ENCODE measurements at regions not wholly inside any gene's neighbourhood (a gene's known extent, or its start where the extent isn't known, plus 50 kb on each side); places are given as distances from the start of the nearest gene placed in this dataset.

- no peaks in the 10 kb centered on the region for H3K27me3 ChIP-seq
- no peaks in the 10 kb centered on the region for H3K36me3 ChIP-seq
- H3K4me1 ChIP-seq = no peaks in the 10 kb centered on the region
- H3K9me3 ChIP-seq = no peaks in the 10 kb centered on the region
- no peak for DNase-seq
- intact Hi-C loops (cut with DNase I) = no loop called here
- no peak overlapping the region for H3K4me3 ChIP-seq
- TF ChIP-seq POLR2A (IDR thresholded peaks at IDR 0.05) (no peak), CTCF (IDR thresholded peaks at IDR 0.05) (no peak)
- no peak overlapping the region for H3K27ac ChIP-seq
Observed at GRCh38 chr21:18191139-18191538, 53.5 kb upstream of the CHODL start.

- no peak overlapping the region for H3K4me3 ChIP-seq
- no peaks in the 10 kb centered on the region for H3K36me3 ChIP-seq
- no peaks in the 10 kb centered on the region for H3K27me3 ChIP-seq
- TF ChIP-seq CTCF (IDR thresholded peaks at IDR 0.05) = no peak
- no peak for TF ChIP-seq POLR2A (IDR thresholded peaks at IDR 0.05)
- intact Hi-C loops (cut with DNase I) = no loop called here
- H3K9me3 ChIP-seq = no peaks in the 10 kb centered on the region
- DNase-seq = no peak
- H3K4me1 ChIP-seq = no peaks in the 10 kb centered on the region
- H3K27ac ChIP-seq = no peak overlapping the region
Observed at GRCh38 chr21:18178509-18178908, 66.1 kb upstream of the CHODL start.

GRCh38 chr21:18174370-18174769 is 70.3 kb upstream of the CHODL start:
- intact Hi-C loops (cut with DNase I) = no loop called here
- Histone ChIP-seq H3K27me3 (no peaks in the 10 kb centered on the region), H3K4me3 (no peak overlapping the region), H3K36me3 (no peaks in the 10 kb centered on the region), H3K27ac (no peak overlapping the region), H3K4me1 (no peaks in the 10 kb centered on the region), H3K9me3 (no peaks in the 10 kb centered on the region)
- TF ChIP-seq POLR2A (IDR thresholded peaks at IDR 0.05) (no peak), CTCF (IDR thresholded peaks at IDR 0.05) (no peak)
- DNase-seq = no peak

- Histone ChIP-seq H3K9me3 (no peaks in the 10 kb centered on the region), H3K27me3 (no peaks in the 10 kb centered on the region), H3K4me1 (no peaks in the 10 kb centered on the region), H3K27ac (no peak overlapping the region), H3K36me3 (no peaks in the 10 kb centered on the region), H3K4me3 (no peak overlapping the region)
- intact Hi-C loops (cut with DNase I) = no loop called here
- TF ChIP-seq POLR2A (IDR thresholded peaks at IDR 0.05) (no peak), CTCF (IDR thresholded peaks at IDR 0.05) (no peak)
- 92 to 93% methylated on average over 1 of the region's 2 CpGs for WGBS, 2 donors
- DNase-seq = no peak
Observed at GRCh38 chr21:18170829-18171228, 73.8 kb upstream of the CHODL start.

GRCh38 chr21:18170221-18170620 is 74.4 kb upstream of the CHODL start:
- no peak for DNase-seq
- no peak overlapping the region for H3K27ac ChIP-seq
- WGBS, 2 donors = 87 to 92% methylated on average over 2 of the region's 2 CpGs
- no peaks in the 10 kb centered on the region for H3K9me3 ChIP-seq
- intact Hi-C loops (cut with DNase I) = no loop called here
- H3K27me3 ChIP-seq = no peaks in the 10 kb centered on the region
- TF ChIP-seq POLR2A (IDR thresholded peaks at IDR 0.05) = no peak
- TF ChIP-seq CTCF (IDR thresholded peaks at IDR 0.05) = no peak
- no peak overlapping the region for H3K4me3 ChIP-seq
- no peaks in the 10 kb centered on the region for H3K36me3 ChIP-seq
- H3K4me1 ChIP-seq = no peaks in the 10 kb centered on the region
